Liver (tissue), 8 donors: ENCODE measurements at regions not wholly inside any gene's neighbourhood (a gene's known extent, or its start where the extent isn't known, plus 50 kb on each side); places are given as distances from the start of the nearest gene placed in this dataset.

Experiments
- DNase-seq: peaks from one replicate; pipeline ENCODE4 v3.0.0-alpha.2; 2017; ENCODE audit warnings: low spot score
- H3K27ac ChIP-seq, 2 donors: one replicate each; pipeline ENCODE4 v1.7.0; 2013; ENCODE audit warnings: inconsistent platforms in 2 of 2, low read length in 2 of 2, control low read depth in 1 of 2, low read depth in 1 of 2, mild to moderate bottlenecking in 1 of 2
- H3K27me3 ChIP-seq, 4 donors: one replicate each; pipeline versions ENCODE4 v1.6.1 to v1.7.0; 2013; ENCODE audit warnings: low read length in 3 of 4, inconsistent platforms in 1 of 4, mild to moderate bottlenecking in 1 of 4, moderate library complexity in 1 of 4; ENCODE audit not compliant: control insufficient read depth in 4 of 4, insufficient read depth in 4 of 4
- H3K36me3 ChIP-seq, 4 donors: one replicate each; pipeline versions ENCODE4 v1.6.1 to v1.7.0; 2013; ENCODE audit warnings: low read length in 3 of 4, mild to moderate bottlenecking in 3 of 4, low read depth in 1 of 4, moderate library complexity in 1 of 4; ENCODE audit not compliant: control insufficient read depth in 4 of 4, insufficient read depth in 3 of 4
- H3K4me1 ChIP-seq, 4 donors: one replicate each; pipeline versions ENCODE4 v1.6.1 to v1.7.0; 2013; ENCODE audit warnings: low read length in 3 of 4, mild to moderate bottlenecking in 3 of 4, moderate library complexity in 1 of 4; ENCODE audit not compliant: control insufficient read depth in 4 of 4, insufficient read depth in 4 of 4
- H3K4me3 ChIP-seq, 3 donors: one replicate each; pipeline versions ENCODE4 v1.6.1 to v1.7.0; 2013; ENCODE audit warnings: low read length in 3 of 3, control low read depth in 1 of 3, low read depth in 1 of 3, mild to moderate bottlenecking in 1 of 3
- H3K9ac ChIP-seq, 2 donors: one replicate each; pipeline ENCODE4 v1.7.0; 2013; ENCODE audit warnings: low read length in 2 of 2, mild to moderate bottlenecking in 2 of 2, moderate library complexity in 2 of 2, control low read depth in 1 of 2, low read depth in 1 of 2
- H3K9me3 ChIP-seq, 4 donors: one replicate each; pipeline versions ENCODE4 v1.6.1 to v1.7.0; 2013; ENCODE audit warnings: low read length in 3 of 4; ENCODE audit not compliant: control insufficient read depth in 4 of 4
- ATF3 ChIP-seq: IDR thresholded peaks from 2 replicates; pipeline ENCODE4 v1.6.1; 2016; ENCODE audit warnings: antibody characterized with exemption
- CTCF ChIP-seq: fragments of 150-350 bp; IDR thresholded peaks from 2 replicates; pipeline ENCODE4 v1.5.1; 2017; ENCODE audit warnings: improper control_type of control experiment, low read depth, low read length; ENCODE audit not compliant: missing input control
- EGR1 ChIP-seq, 2 donors: IDR thresholded peaks; 2 replicates each; pipeline ENCODE4 v1.6.1; 2016 to 2018; ENCODE audit warnings: antibody characterized with exemption in 2 of 2, low read depth in 2 of 2
- FOXA2 ChIP-seq: IDR thresholded peaks from 2 replicates; pipeline ENCODE4 v1.6.1; 2016; ENCODE audit warnings: antibody characterized with exemption
- GABPA ChIP-seq, 2 donors: IDR thresholded peaks in 1 of 2; conservative IDR thresholded peaks in 1 of 2; 2 replicates each; pipeline ENCODE4 v1.6.1; 2016; ENCODE audit warnings: antibody characterized with exemption in 2 of 2, mild to moderate bottlenecking in 1 of 2, moderate library complexity in 1 of 2
- HNF4A ChIP-seq, 2 donors: conservative IDR thresholded peaks; 2 replicates each; pipeline ENCODE4 v1.6.1; 2016; ENCODE audit warnings: antibody characterized with exemption in 2 of 2, mild to moderate bottlenecking in 2 of 2
- HNF4G ChIP-seq: IDR thresholded peaks from 2 replicates; pipeline ENCODE4 v1.6.1; 2016; ENCODE audit warnings: antibody characterized with exemption
- JUND ChIP-seq, 2 donors: IDR thresholded peaks; 2 replicates each; pipeline ENCODE4 v1.6.1; 2016; ENCODE audit warnings: antibody characterized with exemption in 2 of 2
- MAX ChIP-seq: IDR thresholded peaks from 2 replicates; pipeline ENCODE4 v1.6.1; 2016; ENCODE audit warnings: antibody characterized with exemption
- NR2F2 ChIP-seq: IDR thresholded peaks from 2 replicates; pipeline ENCODE4 v1.6.1; 2016; ENCODE audit warnings: antibody characterized with exemption
- RAD21 ChIP-seq, 2 donors: IDR thresholded peaks; 2 replicates each; pipeline ENCODE4 v1.6.1; 2016; ENCODE audit warnings: antibody characterized with exemption in 2 of 2, mild to moderate bottlenecking in 2 of 2
- REST ChIP-seq: IDR thresholded peaks from 2 replicates; pipeline ENCODE4 v1.6.1; 2016; ENCODE audit warnings: antibody characterized with exemption, mild to moderate bottlenecking
- RXRA ChIP-seq, 2 donors: IDR thresholded peaks; 2 replicates each; pipeline ENCODE4 v1.6.1; 2017 to 2018; ENCODE audit warnings: antibody characterized with exemption in 2 of 2, mild to moderate bottlenecking in 1 of 2
- SP1 ChIP-seq: IDR thresholded peaks from 2 replicates; pipeline ENCODE4 v1.6.1; 2018; ENCODE audit warnings: antibody characterized with exemption, mild to moderate bottlenecking
- TAF1 ChIP-seq: conservative IDR thresholded peaks from 2 replicates; pipeline ENCODE4 v1.6.1; 2016; ENCODE audit warnings: antibody characterized with exemption, mild to moderate bottlenecking
- YY1 ChIP-seq: IDR thresholded peaks from 2 replicates; pipeline ENCODE4 v1.6.1; 2016; ENCODE audit warnings: antibody characterized with exemption, mild to moderate bottlenecking
- WGBS: extraction: QIAGEN DNeasy Blood & Tissue Kit; methylation state at CpG from one replicate; pipeline ENCODE4 v1.1.7; 2013; 5-methylcytosine and 5-hydroxymethylcytosine counted together
- donor health status: healthy.
- donor health status: healthy.
- donor health status: healthy.
- donor health status: healthy.
- donor health status: healthy.

GRCh38 chr4:31334086-31334910, 614.1 kb downstream of the PCDH7 start:
- no peak for TF ChIP-seq SP1
- Histone ChIP-seq H3K9me3 (no peaks in the 10 kb centered on the region), H3K27ac (no peak overlapping the region), H3K4me1 (no peaks in the 10 kb centered on the region), H3K27me3 (no peaks in the 10 kb centered on the region), H3K4me3 (no peak overlapping the region), H3K9ac (no peak overlapping the region), H3K36me3 (no peaks in the 10 kb centered on the region)
- 63% methylated on average over 2 of the region's 2 CpGs for WGBS
- DNase-seq, result no peak

- no peak overlapping the region for H3K4me3 ChIP-seq
- no peaks in the 10 kb centered on the region for H3K4me1 ChIP-seq
- no peak for DNase-seq
- no peaks in the 10 kb centered on the region for H3K36me3 ChIP-seq
- H3K9ac ChIP-seq, result no peak overlapping the region
- peaks cover 0 to 7% (median 2%) of the 10 kb centered on the region in 4 donors for H3K9me3 ChIP-seq
- H3K27me3 ChIP-seq, result no peaks in the 10 kb centered on the region
- no peak for TF ChIP-seq ATF3
- TF ChIP-seq RAD21 (IDR thresholded peaks at IDR 0.05), result no peak
- TF ChIP-seq CTCF, result no peak
- no peak for TF ChIP-seq TAF1
- TF ChIP-seq RXRA (IDR thresholded peaks at IDR 0.05), result no peak
- TF ChIP-seq EGR1 (IDR thresholded peaks at IDR 0.05; ENCODE audit: low read depth in 2 of 2), result no peak
- no peak for TF ChIP-seq HNF4A (conservative IDR thresholded peaks at IDR 0.05)
- TF ChIP-seq JUND (IDR thresholded peaks at IDR 0.05), result no peak
- no peak for TF ChIP-seq NR2F2
- no peak for TF ChIP-seq FOXA2
- no peak for TF ChIP-seq REST
- no peak for TF ChIP-seq YY1
- no peak for TF ChIP-seq MAX
- TF ChIP-seq GABPA (IDR thresholded peaks at IDR 0.05 in 1 of 2, conservative IDR thresholded peaks at IDR 0.05 in 1 of 2), result no peak
- TF ChIP-seq HNF4G, result no peak
- no peak overlapping the region for H3K27ac ChIP-seq
These were observed 617.8 kb downstream of the PCDH7 start for GRCh38 chr4:31338000-31338399.
